ENCODE measurements at regions not wholly inside any gene's neighbourhood (a gene's known extent, or its start where the extent isn't known, plus 50 kb on each side); places are given as distances from the start of the nearest gene placed in this dataset.

DNA sequence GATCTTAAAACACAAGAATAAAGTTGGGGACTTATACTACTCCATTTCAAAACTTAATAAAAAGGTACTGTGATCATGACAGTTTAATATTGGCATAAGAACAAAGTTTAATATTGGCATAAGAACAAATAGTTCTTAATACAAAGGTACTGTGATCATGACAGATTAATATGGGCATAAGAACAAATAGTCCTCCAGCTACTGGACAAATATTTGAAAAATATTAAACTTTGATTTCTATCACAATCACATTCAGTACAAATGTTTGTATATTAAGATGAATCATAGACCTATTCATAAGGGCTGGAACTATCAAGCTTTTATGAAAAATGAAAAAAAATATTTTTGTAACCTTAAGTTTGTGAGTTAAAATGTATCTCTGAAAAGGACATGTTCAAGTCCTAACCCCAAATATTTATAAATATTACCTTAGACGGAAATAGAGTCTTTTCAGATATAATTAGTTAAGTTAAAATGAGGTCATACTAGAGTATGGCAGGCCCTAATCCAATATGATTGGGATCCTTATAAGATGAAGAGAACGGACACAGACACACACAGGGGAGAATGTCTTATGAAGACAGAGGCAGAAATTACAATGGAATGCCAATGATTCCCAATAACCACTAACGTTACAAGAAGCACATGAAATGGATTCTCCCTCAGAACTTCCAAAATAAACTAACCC, 79.1 kb upstream of the RGS1 start:
- TF ChIP-seq CTCF (IDR thresholded peaks at IDR 0.05) (no peak), POLR2A (IDR thresholded peaks at IDR 0.05) (no peak), POLR2AphosphoS5 (IDR thresholded peaks at IDR 0.05) (no peak)
